NCI-H510A treated with DMSO at 0.1 percent for 48 hours (cell line): ENCODE measurements at regions not wholly inside any gene's neighbourhood (a gene's known extent, or its start where the extent isn't known, plus 50 kb on each side); places are given as distances from the start of the nearest gene placed in this dataset.

Experiments
- DNase-seq: peaks from one replicate; lab custom pipeline; 2025; lab: John Stamatoyannopoulos, UW

DNA sequence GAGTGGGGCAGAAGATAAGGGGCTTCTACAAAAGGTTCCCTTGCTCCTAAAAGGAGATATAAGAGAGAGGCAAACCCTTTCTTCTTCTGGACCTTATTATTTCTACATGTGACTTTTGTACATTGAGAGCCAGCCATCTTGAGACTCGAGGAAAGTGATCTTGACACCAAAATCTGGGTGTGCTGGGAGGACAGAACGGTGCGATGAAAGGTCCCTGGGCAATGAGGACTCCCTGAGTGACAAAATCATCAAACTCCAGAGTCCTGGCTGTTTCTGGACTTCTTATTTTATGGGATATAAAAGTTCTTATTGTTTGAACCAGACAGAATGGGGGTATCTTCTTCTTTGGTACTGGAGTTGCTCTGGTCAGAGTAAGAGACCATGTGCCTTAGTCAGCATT lies 411.0 kb downstream of the ZNF536 start:
- DNase-seq, result no peak

DNA sequence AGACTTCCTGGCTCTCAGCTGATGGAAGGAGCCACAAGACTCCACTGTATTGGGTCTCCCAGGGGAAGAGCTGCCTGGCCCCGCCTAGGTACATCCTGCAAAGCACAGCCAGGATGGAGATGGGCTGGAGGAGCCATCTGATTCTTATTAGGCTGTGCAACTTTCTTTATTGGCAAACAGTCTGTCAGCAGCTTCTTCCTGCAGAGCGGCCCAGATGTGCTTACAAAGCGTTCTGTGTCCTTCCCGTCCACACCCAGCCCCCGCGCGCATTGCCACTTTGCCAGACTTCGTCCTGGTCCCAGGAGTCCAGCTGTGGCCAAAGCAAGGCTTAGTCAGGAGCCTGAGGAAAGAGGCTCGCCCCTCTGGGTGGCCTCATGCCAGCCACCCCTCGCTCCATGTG lies 409.3 kb downstream of the ZNF536 start:
- no peak for DNase-seq

DNA sequence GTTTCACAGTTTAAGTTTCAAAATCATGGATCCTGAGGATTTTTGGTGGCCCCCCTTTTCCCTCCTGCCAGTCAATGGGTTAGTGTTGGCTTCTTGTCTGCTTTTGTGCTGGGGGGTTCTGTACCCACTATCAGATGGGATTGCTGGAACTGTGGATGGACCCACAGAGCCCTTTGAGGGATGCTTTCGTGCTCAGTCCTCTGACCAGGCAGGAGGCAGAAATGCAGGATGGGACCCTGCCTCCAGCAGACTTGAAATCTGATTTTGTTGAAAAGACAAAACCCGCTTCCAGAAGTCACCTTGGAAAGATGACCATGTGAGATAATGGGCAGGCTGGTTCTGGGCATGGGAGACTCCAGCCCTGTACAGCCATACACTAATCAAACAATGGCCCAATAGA lies 408.9 kb downstream of the ZNF536 start:
- no peak for DNase-seq

DNA sequence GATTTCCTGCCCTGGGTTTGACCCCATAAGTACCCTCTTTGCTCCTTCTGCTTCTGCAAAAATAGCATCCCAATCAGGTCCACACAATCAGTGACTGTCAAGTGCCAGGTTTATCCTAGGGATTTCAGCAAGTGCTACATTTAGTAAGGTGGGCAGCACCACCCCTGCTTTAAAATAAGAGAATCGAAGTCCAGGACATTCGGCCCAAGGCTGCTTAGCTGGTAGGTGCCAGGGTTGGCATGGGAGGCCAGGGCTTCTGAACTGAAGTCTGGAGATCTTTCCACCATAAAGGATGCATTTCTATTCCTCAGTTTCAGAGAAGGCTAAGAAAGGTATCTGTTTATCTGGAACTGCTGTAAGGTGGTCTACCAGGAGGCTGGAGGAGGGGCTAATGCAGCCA lies 408.3 kb downstream of the ZNF536 start:
- DNase-seq, result no peak

DNA sequence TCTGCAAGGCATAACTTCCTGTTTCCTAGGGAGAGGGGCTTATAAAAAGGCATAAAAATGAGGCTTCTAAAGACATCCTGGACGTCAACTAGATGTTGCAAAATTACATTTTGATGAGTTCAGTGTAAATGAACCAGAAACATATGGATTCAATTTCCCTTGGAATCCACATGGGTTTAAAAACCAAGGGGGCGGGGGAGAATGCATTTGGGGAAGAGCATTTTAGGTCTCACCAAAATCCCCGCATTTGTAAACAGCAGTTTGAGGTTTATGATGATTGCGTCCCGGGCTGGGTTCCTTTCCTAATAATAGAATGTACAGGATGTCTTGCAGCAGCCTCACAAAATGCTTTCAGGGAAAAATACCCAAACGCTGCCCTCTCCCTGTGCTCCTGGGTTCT lies 407.8 kb downstream of the ZNF536 start:
- DNase-seq, result no peak

- no peak for DNase-seq
Observed at GRCh38 chr19:30778961-30779715, 407.0 kb downstream of the ZNF536 start.

- no peak for DNase-seq
Observed at GRCh38 chr19:30778061-30778460, 405.9 kb downstream of the ZNF536 start.

DNA sequence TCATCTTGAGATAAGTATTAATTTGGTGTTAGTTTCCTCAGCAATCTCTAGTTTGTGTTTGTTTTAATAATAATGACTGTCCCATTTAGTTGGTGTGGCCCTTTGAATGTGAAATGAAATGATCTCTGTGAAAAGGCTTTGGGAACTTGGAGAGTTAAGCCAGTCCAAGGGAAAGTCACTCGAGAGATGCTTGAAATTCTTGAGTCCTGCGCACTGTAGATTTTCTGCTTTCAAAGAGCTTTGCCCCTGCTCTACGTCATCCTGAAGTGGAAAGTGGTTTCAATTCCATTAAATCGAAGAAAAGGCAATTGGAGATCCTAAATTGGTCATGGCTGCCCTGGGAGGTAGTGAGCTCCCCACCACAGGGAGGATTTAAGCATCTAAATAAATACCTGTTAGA lies 403.8 kb downstream of the ZNF536 start:
- DNase-seq, result no peak

DNA sequence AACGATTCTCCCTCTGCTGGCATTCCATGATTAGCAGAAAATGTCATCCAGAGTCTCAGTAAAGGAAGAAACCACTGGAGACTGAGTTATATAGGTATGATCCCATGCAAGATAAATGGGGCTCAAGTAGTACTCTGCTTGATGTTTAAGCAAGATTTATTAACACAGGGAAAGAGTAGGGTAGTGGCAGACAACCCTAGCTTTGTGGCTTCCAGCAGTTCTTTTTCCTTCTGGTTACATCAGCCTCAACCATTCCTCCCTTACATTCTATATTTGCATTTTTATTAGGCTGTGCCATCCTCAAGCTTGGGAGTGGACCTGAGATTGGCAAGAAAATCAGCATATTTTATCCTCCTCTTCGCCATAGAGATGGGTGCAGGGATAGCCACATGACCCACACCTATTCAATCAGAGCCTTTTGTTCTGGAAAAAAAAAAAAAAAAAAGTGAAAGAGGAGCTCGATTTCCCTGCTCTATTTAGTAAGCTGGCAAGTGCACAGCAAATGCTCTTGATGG lies 402.1 kb downstream of the ZNF536 start:
- no peak for DNase-seq

- DNase-seq, result no peak
Observed at GRCh38 chr19:30762651-30763050, 390.5 kb downstream of the ZNF536 start.

DNA sequence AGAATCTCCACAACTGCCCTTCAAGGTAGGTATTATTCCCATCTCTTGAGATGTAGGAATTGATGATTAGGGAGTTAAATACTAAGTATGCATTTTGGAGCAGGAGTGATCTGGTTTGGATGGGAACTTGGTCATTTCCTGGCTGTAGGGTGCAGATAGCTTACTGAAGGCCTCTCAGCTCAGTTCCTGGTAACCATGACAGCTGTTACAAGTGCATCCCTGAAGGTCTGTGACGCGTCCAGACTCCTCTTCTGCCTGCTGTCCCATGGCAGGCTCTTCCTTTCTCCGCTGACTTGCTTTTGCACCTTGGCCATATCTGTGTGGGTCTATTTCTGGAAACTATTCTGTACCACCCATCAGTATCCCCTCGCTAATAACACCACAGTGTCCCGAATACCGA lies 387.8 kb downstream of the ZNF536 start:
- DNase-seq, result no peak

DNA sequence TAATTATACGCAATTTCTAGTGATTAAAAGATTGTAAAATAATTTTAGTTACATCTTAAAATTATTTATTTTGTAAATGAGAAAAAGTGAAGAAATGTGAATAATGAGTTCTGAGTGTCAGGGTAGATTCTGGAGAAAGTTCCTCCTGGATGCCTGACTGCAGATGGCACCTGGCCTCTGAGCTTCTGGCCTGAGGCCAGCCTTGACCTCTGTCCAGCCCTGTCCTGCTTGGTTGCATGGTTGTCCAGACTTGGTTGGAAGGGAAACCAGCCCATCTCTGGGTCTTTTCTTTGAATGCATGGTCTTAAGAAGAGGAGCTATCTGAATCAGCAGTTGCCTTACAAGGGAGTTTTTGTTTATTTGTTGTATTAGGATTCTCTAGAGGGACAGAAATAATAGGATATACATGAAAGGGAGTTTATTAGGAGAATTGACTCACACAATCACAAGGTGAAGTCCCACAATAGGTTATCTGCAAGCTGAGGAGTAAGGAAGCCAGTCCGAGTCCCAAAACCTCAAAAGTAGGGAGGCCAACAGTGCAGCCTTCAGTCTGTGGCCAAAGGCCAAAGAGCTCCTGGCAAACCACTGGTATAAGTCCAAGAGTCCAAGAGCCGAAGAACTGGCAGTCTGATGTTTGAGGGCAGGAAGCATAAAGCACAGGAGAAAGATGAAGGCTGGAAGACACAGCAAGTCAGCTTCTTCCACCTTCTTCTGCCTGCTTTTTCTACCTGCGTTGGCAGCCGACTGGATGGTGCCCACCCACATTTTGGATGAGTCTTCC lies 385.8 kb downstream of the ZNF536 start:
- no peak for DNase-seq

GRCh38 chr19:30757104-30757836 lies 385.1 kb downstream of the ZNF536 start:
- DNase-seq, result no peak

DNA sequence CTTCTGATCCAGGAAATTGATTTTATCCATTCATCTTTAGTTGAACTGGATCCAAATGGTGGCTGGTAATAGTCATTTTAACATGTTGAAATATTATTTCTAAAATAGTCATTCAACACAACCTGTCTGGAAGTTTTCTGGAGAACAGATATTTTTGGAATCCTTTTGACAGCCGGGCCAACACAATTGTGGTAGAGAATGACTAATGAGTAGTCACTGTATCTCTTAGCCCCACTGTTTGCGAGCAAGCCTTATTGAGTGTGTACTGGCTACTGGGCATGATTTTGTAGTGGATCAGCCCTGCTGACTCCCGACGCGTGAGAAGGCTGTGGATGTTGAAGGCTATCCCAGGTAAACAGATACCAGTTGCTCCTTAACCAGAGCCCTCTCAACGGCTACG lies 383.4 kb downstream of the ZNF536 start:
- no peak for DNase-seq

- no peak for DNase-seq
Observed at GRCh38 chr19:30754162-30754561, 382.0 kb downstream of the ZNF536 start.

GRCh38 chr19:30752876-30753275 lies 380.7 kb downstream of the ZNF536 start:
- no peak for DNase-seq

DNA sequence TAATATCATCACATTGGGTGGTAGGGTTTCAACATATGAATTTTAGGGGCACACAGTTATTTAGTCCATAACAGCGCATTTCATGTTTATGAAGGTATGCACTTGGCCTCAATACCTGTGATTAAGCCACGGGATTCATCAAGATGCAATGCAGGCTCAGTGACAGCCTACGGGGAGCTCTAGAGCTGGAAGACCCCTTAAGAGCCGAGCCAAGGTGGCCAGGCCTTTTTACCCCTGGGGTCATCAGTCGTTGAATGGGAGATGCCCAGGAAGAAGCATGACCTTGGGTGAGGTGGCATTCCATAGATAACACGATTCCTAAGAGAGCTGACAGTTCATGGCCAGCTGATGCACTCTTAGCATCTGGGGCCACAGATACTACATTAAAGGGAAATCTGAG lies 380.0 kb downstream of the ZNF536 start:
- no peak for DNase-seq

- no peak for DNase-seq
Observed at GRCh38 chr19:30745476-30745985, 373.3 kb downstream of the ZNF536 start.

GRCh38 chr19:30744741-30745475 lies 372.7 kb downstream of the ZNF536 start:
- no peak for DNase-seq

GRCh38 chr19:30743702-30744101 lies 371.5 kb downstream of the ZNF536 start:
- no peak for DNase-seq

DNA sequence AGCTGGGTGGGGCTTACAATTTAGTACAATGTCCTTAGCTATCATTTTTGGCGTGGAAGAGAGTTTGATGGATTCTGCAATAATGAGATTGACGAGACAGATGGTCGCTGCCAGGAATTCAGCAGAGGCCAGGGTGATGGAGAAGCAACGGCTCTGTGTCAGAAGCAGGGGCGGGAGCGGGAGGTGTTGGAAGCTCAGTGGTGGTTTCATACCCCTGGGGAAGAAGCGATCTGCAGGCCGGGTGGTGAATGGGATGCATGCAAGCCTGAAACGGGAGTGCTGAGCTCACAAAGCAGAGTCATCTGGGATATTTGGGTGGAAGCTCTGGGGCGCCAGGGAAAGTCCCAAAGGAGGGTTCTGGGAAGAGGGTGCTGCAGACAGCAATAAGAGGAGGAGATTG lies 370.8 kb downstream of the ZNF536 start:
- DNase-seq, result no peak
